ENCODE measurements at regions not wholly inside any gene's neighbourhood (a gene's known extent, or its start where the extent isn't known, plus 50 kb on each side); places are given as distances from the start of the nearest gene placed in this dataset.

DNA sequence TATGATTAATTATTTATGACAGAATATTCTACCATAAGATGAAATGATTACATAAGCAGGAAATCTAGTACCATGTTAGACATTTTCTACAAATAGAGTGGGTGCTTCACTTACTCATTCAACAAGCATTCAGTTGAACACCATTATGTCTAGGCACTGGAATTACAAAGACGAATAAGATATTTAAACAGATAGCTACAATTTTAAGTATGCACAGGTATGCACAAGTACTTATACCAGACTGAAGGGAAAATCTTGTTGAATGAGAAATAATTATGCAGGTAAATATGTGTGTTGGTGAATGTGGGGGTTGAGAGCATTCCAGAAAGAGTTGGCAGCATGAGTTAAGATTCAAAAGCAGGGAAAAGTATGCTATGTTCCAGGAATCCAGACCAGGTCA, 107.3 kb upstream of the CNKSR2 start:
- no peak overlapping the region for H3K4me2 ChIP-seq (ENCODE audit: low read depth, low read length)
- FAIRE-seq, result no peak
- no peaks in the 10 kb centered on the region for H3K79me2 ChIP-seq (ENCODE audit: insufficient read depth, low read length)
- H2AFZ ChIP-seq (ENCODE audit: low read length), result no peak overlapping the region
- H3K27ac ChIP-seq (ENCODE audit: extremely low read length, insufficient read depth, low read length), result no peak overlapping the region
- no peaks in the 10 kb centered on the region for H3K27me3 ChIP-seq (ENCODE audit: control insufficient read depth in 1 of 2, insufficient read depth in 2 of 2, low read length in 2 of 2)
- no peak for DNase-seq (ENCODE audit: low spot score)
- in situ Hi-C loops (cut with HindIII; ENCODE audit: extremely low pct_ligation_motif_present, low pct_unique_long_range_greater_than_20kb) (no loop called here), intact Hi-C loops (cut with micrococcal nuclease; ENCODE audit: unreplicated experiment) (no loop called here)
- no peaks in the 10 kb centered on the region for H4K20me1 ChIP-seq (ENCODE audit: insufficient read depth, low read length)
- H3K36me3 ChIP-seq (replicated peaks in 1 of 2; ENCODE audit: control insufficient read depth in 1 of 2, insufficient read depth in 2 of 2, low read length in 2 of 2), result no peaks in the 10 kb centered on the region
- no peak for TF ChIP-seq HNRNPK (IDR thresholded peaks at IDR 0.05; ENCODE audit: low read depth, low read length, poor library complexity, severe bottlenecking)
- no peak for TF ChIP-seq HCFC1 (IDR thresholded peaks at IDR 0.05; ENCODE audit: low read depth, low read length)
- no peak for TF ChIP-seq ZNF816 (CRISPR knock-in tag; IDR thresholded peaks at IDR 0.05; ENCODE audit: borderline replicate concordance)
- TF ChIP-seq ZNF512 (CRISPR knock-in tag; IDR thresholded peaks at IDR 0.05), result no peak
- no peak for TF ChIP-seq SMYD3 (CRISPR knock-in tag; IDR thresholded peaks at IDR 0.05)
- TF ChIP-seq, protein P1, sequence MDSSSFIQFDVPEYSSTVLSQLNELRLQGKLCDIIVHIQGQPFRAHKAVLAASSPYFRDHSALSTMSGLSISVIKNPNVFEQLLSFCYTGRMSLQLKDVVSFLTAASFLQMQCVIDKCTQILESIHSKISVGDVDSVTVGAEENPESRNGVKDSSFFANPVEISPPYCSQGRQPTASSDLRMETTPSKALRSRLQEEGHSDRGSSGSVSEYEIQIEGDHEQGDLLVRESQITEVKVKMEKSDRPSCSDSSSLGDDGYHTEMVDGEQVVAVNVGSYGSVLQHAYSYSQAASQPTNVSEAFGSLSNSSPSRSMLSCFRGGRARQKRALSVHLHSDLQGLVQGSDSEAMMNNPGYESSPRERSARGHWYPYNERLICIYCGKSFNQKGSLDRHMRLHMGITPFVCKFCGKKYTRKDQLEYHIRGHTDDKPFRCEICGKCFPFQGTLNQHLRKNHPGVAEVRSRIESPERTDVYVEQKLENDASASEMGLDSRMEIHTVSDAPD (CRISPR knock-in tag; IDR thresholded peaks at IDR 0.05), result no peak
- no peak for TF ChIP-seq NFRKB (IDR thresholded peaks at IDR 0.05)
- TF ChIP-seq SMAD9 (CRISPR knock-in tag; IDR thresholded peaks at IDR 0.05), result no peak
- H3K9ac ChIP-seq (ENCODE audit: insufficient read depth, low read depth, low read length), result no peak overlapping the region
- H3K4me3 ChIP-seq (replicated peaks in 1 of 3; ENCODE audit: insufficient read depth in 1 of 3, low read depth in 2 of 3, low read length in 3 of 3), result no peak overlapping the region
- ATAC-seq, result no peak
- ChIA-PET POLR2A (no interaction called here), CTCF (ENCODE audit: low intra/inter-chr PET ratio, low total read pairs) (no interaction called here)
- no TSS peak for BruUV-seq (replicated peaks)
- H3K4me1 ChIP-seq (ENCODE audit: insufficient read depth, low read length), result no peaks in the 10 kb centered on the region
- peaks cover 5% of the 10 kb centered on the region; the same call in 1 of the 2 replicates for H3K9me3 ChIP-seq (ENCODE audit: low read length)
- WGBS (ENCODE audit: low lambda C conversion rate), result 0% methylated on average over 1 of the region's 1 CpG

All from HepG2 (cell line).